ENCODE measurements at regions not wholly inside any gene's neighbourhood (a gene's known extent, or its start where the extent isn't known, plus 50 kb on each side); places are given as distances from the start of the nearest gene placed in this dataset.
A peak's percentile ranks its signal among the peaks of the same experiment; 100 is the strongest.

DNA sequence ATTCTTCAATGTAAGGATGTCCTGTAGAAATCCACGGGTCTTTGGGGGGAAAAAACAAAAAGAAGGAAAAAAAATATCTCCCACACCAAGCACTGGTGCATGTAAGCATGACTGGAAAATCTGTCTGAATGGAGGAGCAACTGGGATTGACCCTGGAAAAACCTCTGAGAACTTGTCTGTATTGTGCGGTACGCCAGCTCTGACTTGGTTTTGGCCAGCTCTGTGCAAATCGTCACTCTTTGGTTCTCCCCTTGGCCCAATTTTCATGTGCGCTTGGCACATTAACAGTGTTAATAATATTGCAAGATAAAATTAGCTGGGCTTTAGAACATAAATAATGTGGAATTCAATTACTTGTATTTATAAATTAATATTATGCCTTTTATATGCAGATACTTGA, 231.2 kb upstream of the HAND2 start:
- Histone ChIP-seq H3K4me3 (ENCODE audit: low read depth, low read length) (no peak overlapping the region), H3K27ac (ENCODE audit: low read depth, low read length) (no peak overlapping the region), H3K36me3 (ENCODE audit: control insufficient read depth, insufficient read depth, low read length) (no peaks in the 10 kb centered on the region), H3K4me1 (ENCODE audit: control insufficient read depth, insufficient read depth, low read length) (no peaks in the 10 kb centered on the region), H3K27me3 (ENCODE audit: control insufficient read depth, insufficient read depth, low read length) (no peaks in the 10 kb centered on the region), H3K9me3 (ENCODE audit: control insufficient read depth, insufficient read depth, low read length) (no peaks in the 10 kb centered on the region)
- no peak for DNase-seq (ENCODE audit: low read depth in 4 of 6, low spot score in 6 of 6)
- WGBS (ENCODE audit: insufficient coverage): no CpG with 5 or more reads among the region's 5 CpGs

DNA sequence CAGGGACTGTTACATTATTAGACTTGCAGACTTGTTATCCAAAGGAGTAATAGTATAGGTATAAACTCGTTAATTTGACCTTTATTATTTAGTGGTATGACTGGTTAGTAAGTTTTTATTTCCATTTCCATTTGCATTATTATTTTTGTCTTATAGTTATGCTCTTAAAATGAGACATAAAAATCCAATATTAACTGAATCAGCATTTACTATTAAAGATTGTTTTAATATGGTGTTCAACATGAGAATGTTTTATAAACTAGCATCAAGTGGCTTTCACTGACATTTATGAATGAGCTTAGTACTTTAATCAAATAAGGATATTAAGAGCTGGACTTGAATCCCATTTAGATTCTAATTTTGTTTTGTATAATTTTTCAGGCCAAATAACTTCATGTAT, 228.1 kb upstream of the HAND2 start:
- no peaks in the 10 kb centered on the region for H3K36me3 ChIP-seq (ENCODE audit: control insufficient read depth, insufficient read depth, low read length)
- no CpG with 5 or more reads among the region's 1 CpG for WGBS (ENCODE audit: insufficient coverage)
- H3K4me3 ChIP-seq (ENCODE audit: low read depth, low read length): no peak overlapping the region
- DNase-seq (ENCODE audit: low read depth in 4 of 6, low spot score in 6 of 6): no peak
- H3K4me1 ChIP-seq (ENCODE audit: control insufficient read depth, insufficient read depth, low read length): no peaks in the 10 kb centered on the region
- no peaks in the 10 kb centered on the region for H3K9me3 ChIP-seq (ENCODE audit: control insufficient read depth, insufficient read depth, low read length)
- H3K27me3 ChIP-seq (ENCODE audit: control insufficient read depth, insufficient read depth, low read length): no peaks in the 10 kb centered on the region
- no peak overlapping the region for H3K27ac ChIP-seq (ENCODE audit: low read depth, low read length)

DNA sequence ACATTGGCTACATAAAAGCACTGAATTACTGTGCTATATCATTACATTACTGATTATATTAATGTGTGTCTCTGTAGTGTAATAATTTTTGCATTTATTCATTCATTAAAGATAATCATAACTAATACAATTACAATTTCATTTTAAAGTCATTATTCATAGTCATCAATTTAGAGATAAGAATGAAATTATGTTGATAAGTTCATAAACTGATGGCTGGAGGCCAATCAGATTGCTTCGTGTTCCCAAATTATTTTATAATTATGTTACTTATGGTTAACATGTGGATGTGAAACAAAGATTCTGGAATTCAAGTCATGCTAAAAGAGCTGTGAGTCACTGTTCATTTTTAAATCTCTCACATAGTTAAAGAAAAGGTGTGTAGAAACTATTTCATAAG, 223.4 kb upstream of the HAND2 start:
- no CpG with 5 or more reads among the region's 1 CpG for WGBS (ENCODE audit: insufficient coverage)
- Histone ChIP-seq H3K9me3 (ENCODE audit: control insufficient read depth, insufficient read depth, low read length) (no peaks in the 10 kb centered on the region), H3K4me3 (ENCODE audit: low read depth, low read length) (no peak overlapping the region), H3K36me3 (ENCODE audit: control insufficient read depth, insufficient read depth, low read length) (no peaks in the 10 kb centered on the region), H3K27me3 (ENCODE audit: control insufficient read depth, insufficient read depth, low read length) (peaks cover 2% of the 10 kb centered on the region), H3K27ac (ENCODE audit: low read depth, low read length) (no peak overlapping the region), H3K4me1 (ENCODE audit: control insufficient read depth, insufficient read depth, low read length) (no peaks in the 10 kb centered on the region)
- no peak for DNase-seq (ENCODE audit: low read depth in 4 of 6, low spot score in 6 of 6)

DNA sequence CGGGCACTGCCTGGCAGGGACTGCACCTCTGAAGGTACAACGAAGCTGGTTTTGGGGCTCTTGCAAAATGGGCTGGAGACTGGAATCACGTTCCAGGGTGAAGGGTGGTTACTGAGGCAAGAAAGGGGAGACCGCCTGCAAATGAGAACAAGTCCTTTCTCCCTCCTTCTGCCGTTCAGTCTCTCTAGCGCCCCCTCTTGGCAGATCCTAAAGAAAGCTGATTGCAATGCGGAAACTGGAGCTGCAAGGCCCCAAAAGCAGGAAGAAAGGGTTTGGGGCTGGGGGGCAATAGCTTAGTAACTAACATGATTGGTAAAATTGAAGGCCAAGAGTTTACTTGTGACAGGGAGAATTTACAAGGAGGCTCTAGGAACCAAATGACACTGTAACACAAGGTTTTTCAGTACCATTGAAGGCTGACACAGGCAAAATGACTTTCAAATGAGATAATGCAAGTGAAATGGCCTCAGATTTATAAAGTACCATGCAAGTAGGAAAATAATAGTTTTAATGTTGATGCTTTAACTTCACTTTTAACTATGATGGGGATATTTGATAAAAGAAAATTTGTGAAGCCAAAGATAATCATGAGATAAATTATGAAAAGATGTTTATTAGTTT, 222.7 kb upstream of the HAND2 start:
- Histone ChIP-seq H3K36me3 (ENCODE audit: control insufficient read depth, insufficient read depth, low read length) (no peaks in the 10 kb centered on the region), H3K4me1 (ENCODE audit: control insufficient read depth, insufficient read depth, low read length) (no peaks in the 10 kb centered on the region), H3K4me3 (ENCODE audit: low read depth, low read length) (no peak overlapping the region), H3K9me3 (ENCODE audit: control insufficient read depth, insufficient read depth, low read length) (no peaks in the 10 kb centered on the region), H3K27me3 (ENCODE audit: control insufficient read depth, insufficient read depth, low read length) (peaks cover 2% of the 10 kb centered on the region), H3K27ac (ENCODE audit: low read depth, low read length) (no peak overlapping the region)
- no peak for DNase-seq (ENCODE audit: low read depth in 4 of 6, low spot score in 6 of 6)
- WGBS (ENCODE audit: insufficient coverage): 49% methylated on average over 3 of the region's 7 CpGs

DNA sequence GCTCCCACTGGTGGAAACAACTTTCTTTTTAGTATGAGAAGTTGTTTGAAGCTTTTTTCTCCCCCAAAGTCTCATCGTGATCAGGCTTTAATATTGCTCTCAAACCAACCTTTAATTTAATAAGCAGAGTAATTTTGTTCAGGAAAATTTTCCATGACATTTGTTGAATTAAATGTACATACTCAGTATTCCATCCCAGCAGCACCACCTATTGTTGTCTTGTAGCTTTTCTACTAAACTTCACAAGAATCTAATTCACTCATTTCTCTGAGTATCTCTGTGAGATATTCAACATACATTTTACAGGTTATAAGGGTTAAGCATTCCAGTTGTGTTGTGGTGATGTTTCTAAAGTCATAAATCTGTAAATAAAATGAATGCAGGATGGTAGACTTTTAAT, 218.3 kb upstream of the HAND2 start:
- no peaks in the 10 kb centered on the region for H3K9me3 ChIP-seq (ENCODE audit: control insufficient read depth, insufficient read depth, low read length)
- peak in 1 of 6 donors; percentile 26 for DNase-seq (ENCODE audit: low read depth in 4 of 6, low spot score in 6 of 6)
- no peaks in the 10 kb centered on the region for H3K4me1 ChIP-seq (ENCODE audit: control insufficient read depth, insufficient read depth, low read length)
- peaks cover 2% of the 10 kb centered on the region for H3K27me3 ChIP-seq (ENCODE audit: control insufficient read depth, insufficient read depth, low read length)
- no peaks in the 10 kb centered on the region for H3K36me3 ChIP-seq (ENCODE audit: control insufficient read depth, insufficient read depth, low read length)
- H3K4me3 ChIP-seq (ENCODE audit: low read depth, low read length): no peak overlapping the region
- no peak overlapping the region for H3K27ac ChIP-seq (ENCODE audit: low read depth, low read length)
- WGBS (ENCODE audit: insufficient coverage): no CpG with 5 or more reads among the region's 1 CpG

DNA sequence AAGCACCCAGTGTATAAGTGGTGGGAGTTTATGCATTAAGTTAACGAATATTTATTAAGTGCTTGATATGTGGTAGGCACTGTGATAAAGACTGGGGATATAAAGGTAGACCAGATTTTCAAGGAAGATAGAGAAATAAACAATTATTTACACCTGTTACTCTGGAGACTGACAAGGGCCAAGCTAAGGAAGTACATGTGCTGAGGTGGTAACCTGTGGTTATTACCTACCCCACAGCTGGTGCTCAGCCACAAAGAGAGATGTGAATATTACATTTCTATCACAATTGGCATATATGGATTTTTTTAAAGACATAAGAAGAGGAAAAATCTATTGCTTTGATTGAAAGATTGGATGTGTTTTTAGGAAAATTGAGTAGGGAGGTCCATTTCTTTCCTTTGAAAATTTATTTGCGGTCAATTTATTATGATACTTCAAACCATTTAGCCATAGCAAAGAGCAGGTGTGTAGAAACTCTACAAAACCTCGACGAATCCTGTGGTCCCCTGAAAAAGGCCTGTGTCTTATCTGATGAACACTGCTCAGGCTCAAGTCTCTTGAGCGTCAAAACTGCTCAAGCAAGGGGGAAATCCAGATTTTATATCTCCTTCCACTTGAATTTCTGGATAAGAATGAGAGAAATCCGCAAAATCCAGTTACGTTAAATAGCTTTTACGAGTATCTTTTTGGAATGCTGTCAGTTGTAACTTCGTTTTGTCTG, 217.7 kb upstream of the HAND2 start:
- no peak overlapping the region for H3K4me3 ChIP-seq (ENCODE audit: low read depth, low read length)
- no peaks in the 10 kb centered on the region for H3K36me3 ChIP-seq (ENCODE audit: control insufficient read depth, insufficient read depth, low read length)
- 76% methylated on average over 4 of the region's 9 CpGs for WGBS (ENCODE audit: insufficient coverage)
- H3K27me3 ChIP-seq (ENCODE audit: control insufficient read depth, insufficient read depth, low read length): peaks cover 2% of the 10 kb centered on the region
- H3K27ac ChIP-seq (ENCODE audit: low read depth, low read length): no peak overlapping the region
- no peaks in the 10 kb centered on the region for H3K9me3 ChIP-seq (ENCODE audit: control insufficient read depth, insufficient read depth, low read length)
- peak in 1 of 6 donors; percentile 32 for DNase-seq (ENCODE audit: low read depth in 4 of 6, low spot score in 6 of 6)
- H3K4me1 ChIP-seq (ENCODE audit: control insufficient read depth, insufficient read depth, low read length): no peaks in the 10 kb centered on the region

DNA sequence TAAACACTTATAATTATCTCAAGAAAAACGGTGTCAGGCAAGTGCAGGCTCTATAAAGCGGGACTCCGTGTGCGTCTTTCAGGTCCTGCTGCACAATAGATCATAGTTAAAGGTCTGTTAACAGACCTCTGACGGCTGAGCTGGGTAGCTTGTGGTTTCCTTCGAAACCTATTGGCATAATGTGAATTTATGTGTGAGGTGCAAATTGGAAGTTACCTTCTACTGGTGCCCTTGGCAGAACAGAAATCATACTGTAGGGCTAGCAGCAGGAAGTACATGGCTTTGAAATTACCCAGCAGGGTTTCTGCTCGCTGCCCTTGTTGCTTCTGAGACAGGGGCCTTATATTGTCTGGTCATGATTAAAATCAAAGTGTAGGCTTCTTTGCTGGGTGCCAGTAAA, 216.4 kb upstream of the HAND2 start:
- WGBS (ENCODE audit: insufficient coverage): 78% methylated on average over 3 of the region's 7 CpGs
- Histone ChIP-seq H3K4me1 (ENCODE audit: control insufficient read depth, insufficient read depth, low read length) (no peaks in the 10 kb centered on the region), H3K4me3 (ENCODE audit: low read depth, low read length) (no peak overlapping the region), H3K27me3 (ENCODE audit: control insufficient read depth, insufficient read depth, low read length) (no peaks in the 10 kb centered on the region), H3K27ac (ENCODE audit: low read depth, low read length) (no peak overlapping the region), H3K36me3 (ENCODE audit: control insufficient read depth, insufficient read depth, low read length) (no peaks in the 10 kb centered on the region), H3K9me3 (ENCODE audit: control insufficient read depth, insufficient read depth, low read length) (no peaks in the 10 kb centered on the region)
- peak in 1 of 6 donors; percentile 6 for DNase-seq (ENCODE audit: low read depth in 4 of 6, low spot score in 6 of 6)

DNA sequence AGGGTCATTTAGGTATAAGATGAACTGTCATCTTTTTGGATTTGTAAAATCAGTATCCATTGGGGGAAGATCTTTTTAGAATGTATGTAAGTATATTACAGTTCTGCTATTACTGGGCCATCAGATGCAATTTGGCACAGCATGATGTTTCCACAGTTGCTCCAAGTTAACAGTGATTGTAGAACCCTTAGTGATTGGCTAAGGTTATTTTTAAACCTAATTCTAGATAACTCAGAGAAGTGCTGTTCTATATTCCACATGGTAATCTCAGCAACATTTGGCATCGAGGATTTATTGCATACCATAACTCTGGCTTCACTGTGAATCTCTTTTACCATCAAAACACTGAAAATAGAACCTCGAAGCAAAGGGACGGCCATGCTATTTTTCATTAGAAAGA, 215.7 kb upstream of the HAND2 start:
- no CpG with 5 or more reads among the region's 3 CpGs for WGBS (ENCODE audit: insufficient coverage)
- Histone ChIP-seq H3K36me3 (ENCODE audit: control insufficient read depth, insufficient read depth, low read length) (no peaks in the 10 kb centered on the region), H3K4me3 (ENCODE audit: low read depth, low read length) (no peak overlapping the region), H3K4me1 (ENCODE audit: control insufficient read depth, insufficient read depth, low read length) (no peaks in the 10 kb centered on the region), H3K27me3 (ENCODE audit: control insufficient read depth, insufficient read depth, low read length) (no peaks in the 10 kb centered on the region), H3K9me3 (ENCODE audit: control insufficient read depth, insufficient read depth, low read length) (no peaks in the 10 kb centered on the region), H3K27ac (ENCODE audit: low read depth, low read length) (no peak overlapping the region)
- DNase-seq (ENCODE audit: low read depth in 4 of 6, low spot score in 6 of 6): no peak

DNA sequence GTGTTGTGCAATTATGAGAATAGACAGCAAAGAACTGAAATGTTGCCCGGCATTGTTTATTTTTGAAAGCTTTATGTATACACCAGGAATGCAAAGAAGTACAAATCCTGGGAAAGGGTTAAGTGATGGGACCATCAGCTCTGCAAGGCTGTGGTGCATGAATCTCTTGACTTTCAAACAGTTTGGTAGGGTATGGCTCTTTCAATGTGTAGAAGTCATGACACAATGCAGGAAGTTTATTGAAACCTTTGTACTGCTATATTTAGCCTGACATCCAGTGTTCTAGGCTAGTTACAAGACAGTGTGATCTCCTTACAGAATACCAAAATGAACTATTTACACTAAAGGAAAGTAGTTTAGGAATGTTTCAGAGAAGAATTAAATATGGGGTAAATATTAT, 206.8 kb upstream of the HAND2 start:
- Histone ChIP-seq H3K36me3 (ENCODE audit: control insufficient read depth, insufficient read depth, low read length) (no peaks in the 10 kb centered on the region), H3K4me1 (ENCODE audit: control insufficient read depth, insufficient read depth, low read length) (no peaks in the 10 kb centered on the region), H3K4me3 (ENCODE audit: low read depth, low read length) (no peak overlapping the region), H3K27me3 (ENCODE audit: control insufficient read depth, insufficient read depth, low read length) (no peaks in the 10 kb centered on the region), H3K9me3 (ENCODE audit: control insufficient read depth, insufficient read depth, low read length) (no peaks in the 10 kb centered on the region), H3K27ac (ENCODE audit: low read depth, low read length) (no peak overlapping the region)
- DNase-seq (ENCODE audit: low read depth in 4 of 6, low spot score in 6 of 6): no peak
- WGBS (ENCODE audit: insufficient coverage): 77% methylated on average over 1 of the region's 1 CpG

DNA sequence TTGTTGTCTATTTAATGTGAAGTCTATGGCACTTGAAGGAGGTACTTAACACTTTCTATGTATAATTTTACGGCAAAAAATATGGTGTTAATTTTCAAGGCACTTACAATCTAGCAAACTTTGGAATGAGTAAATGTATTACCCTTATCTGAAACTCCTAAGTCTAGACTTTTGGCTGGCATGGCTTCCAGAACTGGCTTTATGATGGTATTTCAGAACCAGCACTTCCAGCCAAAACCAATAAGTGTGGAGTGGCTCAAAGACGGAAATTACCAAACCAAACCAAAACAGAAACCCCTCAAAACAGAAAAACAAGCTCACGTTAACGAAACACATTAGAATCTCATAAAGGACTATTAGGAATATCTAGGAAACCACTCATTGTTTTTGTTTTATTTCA, 205.6 kb upstream of the HAND2 start:
- no peak overlapping the region for H3K27ac ChIP-seq (ENCODE audit: low read depth, low read length)
- H3K4me3 ChIP-seq (ENCODE audit: low read depth, low read length): no peak overlapping the region
- WGBS (ENCODE audit: insufficient coverage): no CpG with 5 or more reads among the region's 4 CpGs
- DNase-seq (ENCODE audit: low read depth in 4 of 6, low spot score in 6 of 6): peak in 1 of 6 donors; percentile 20
- no peaks in the 10 kb centered on the region for H3K27me3 ChIP-seq (ENCODE audit: control insufficient read depth, insufficient read depth, low read length)
- H3K36me3 ChIP-seq (ENCODE audit: control insufficient read depth, insufficient read depth, low read length): no peaks in the 10 kb centered on the region
- H3K4me1 ChIP-seq (ENCODE audit: control insufficient read depth, insufficient read depth, low read length): no peaks in the 10 kb centered on the region
- H3K9me3 ChIP-seq (ENCODE audit: control insufficient read depth, insufficient read depth, low read length): no peaks in the 10 kb centered on the region
